ENCODE measurements at regions not wholly inside any gene's neighbourhood (a gene's known extent, or its start where the extent isn't known, plus 50 kb on each side); places are given as distances from the start of the nearest gene placed in this dataset.
A peak's percentile ranks its signal among the peaks of the same experiment; 100 is the strongest.

GRCh38 chr16:73912850-73913249 is 383.8 kb upstream of the PSMD7 start:
- Histone ChIP-seq H3K36me3 (no peaks in the 10 kb centered on the region), H3K9me3 (no peaks in the 10 kb centered on the region), H3K27me3 (no peaks in the 10 kb centered on the region), H3K27ac (no peak overlapping the region), H3K4me3 (no peak overlapping the region), H3K4me1 (peaks cover 0 to 3% (median 0%) of the 10 kb centered on the region in 12 donors)
- no peak for DNase-seq
- WGBS, 4 donors, result 93 to 100% (median 96%) methylated on average over 1 of the region's 1 CpG
- no peak for TF ChIP-seq CTCF (IDR thresholded peaks at IDR 0.05)
- ATAC-seq, result no peak
- intact Hi-C loops (cut with DNase I), result loop anchor here in 1 of 10 donors (5.0 kb wide), 1 partner anchor 39 kb away; no protein-coding TSS in a partner anchor

- 58 to 63% (median 62%) methylated on average over 3 of the region's 3 CpGs for WGBS, 4 donors
- intact Hi-C loops (cut with DNase I), result loop anchor here in 1 of 10 donors (5.0 kb wide), 1 partner anchor 40 kb away; no protein-coding TSS in a partner anchor
- ATAC-seq (no peak), DNase-seq (no peak)
- Histone ChIP-seq H3K36me3 (no peaks in the 10 kb centered on the region), H3K4me3 (no peak overlapping the region), H3K4me1 (peaks cover 0 to 3% (median 0%) of the 10 kb centered on the region in 12 donors), H3K27ac (no peak overlapping the region), H3K9me3 (no peaks in the 10 kb centered on the region), H3K27me3 (no peaks in the 10 kb centered on the region)
- TF ChIP-seq POLR2A (IDR thresholded peaks at IDR 0.05) (no peak), CTCF (IDR thresholded peaks at IDR 0.05) (no peak)
These were observed 384.3 kb upstream of the PSMD7 start for GRCh38 chr16:73912281-73912680.

- intact Hi-C loops (cut with DNase I), result loop anchor here in 1 of 10 donors (5.0 kb wide), 1 partner anchor 43 kb away; no protein-coding TSS in a partner anchor
- ATAC-seq (no peak), DNase-seq (no peak)
- H3K4me1 ChIP-seq, result peaks cover 0 to 3% (median 0%) of the 10 kb centered on the region in 12 donors
- H3K9me3 ChIP-seq, result no peaks in the 10 kb centered on the region
- no peak for TF ChIP-seq CTCF (IDR thresholded peaks at IDR 0.05)
- no peak for TF ChIP-seq POLR2A (IDR thresholded peaks at IDR 0.05)
- 49 to 55% (median 52%) methylated on average over 5 of the region's 5 CpGs for WGBS, 4 donors
- no peak overlapping the region for H3K4me3 ChIP-seq
- H3K27me3 ChIP-seq, result no peaks in the 10 kb centered on the region
- H3K36me3 ChIP-seq, result no peaks in the 10 kb centered on the region
- no peak overlapping the region for H3K27ac ChIP-seq
These were observed 387.0 kb upstream of the PSMD7 start for GRCh38 chr16:73909529-73910035.

GRCh38 chr16:73891129-73891542 is 405.5 kb upstream of the PSMD7 start:
- intact Hi-C loops (cut with DNase I), result no loop called here
- no peak for TF ChIP-seq CTCF (IDR thresholded peaks at IDR 0.05)
- TF ChIP-seq POLR2A (IDR thresholded peaks at IDR 0.05), result no peak
- Histone ChIP-seq H3K4me3 (peak overlapping the region in 10 of 12 donors; percentile 2 to 47 (median 28)), H3K27ac (peak overlapping the region in 4 of 12 donors; percentile 8 to 37 (median 28)), H3K4me1 (peaks cover 0 to 13% (median 0%) of the 10 kb centered on the region in 12 donors), H3K36me3 (no peaks in the 10 kb centered on the region), H3K9me3 (no peaks in the 10 kb centered on the region), H3K27me3 (peaks cover 0 to 34% (median 16%) of the 10 kb centered on the region in 9 donors)
- DNase-seq, result no peak
- ATAC-seq, result no peak
- 1 to 2% (median 2%) methylated on average over 7 of the region's 7 CpGs for WGBS, 4 donors
